ENCODE measurements at regions not wholly inside any gene's neighbourhood (a gene's known extent, or its start where the extent isn't known, plus 50 kb on each side); places are given as distances from the start of the nearest gene placed in this dataset.

- TF ChIP-seq CTCF (IDR thresholded peaks at IDR 0.05) (no peak), POLR2A (IDR thresholded peaks at IDR 0.05) (no peak), POLR2AphosphoS5 (IDR thresholded peaks at IDR 0.05) (no peak)
Measured at GRCh38 chr7:25913598-25914224, 238.3 kb upstream of the NFE2L3 start.

Data from breast epithelium (tissue), 3 donors.